Astrocyte (in vitro differentiated cells and primary cell): ENCODE measurements at regions not wholly inside any gene's neighbourhood (a gene's known extent, or its start where the extent isn't known, plus 50 kb on each side); places are given as distances from the start of the nearest gene placed in this dataset.

ENCODE experiments used
- DNase-seq: peaks from one replicate; pipeline ENCODE4 v3.0.0-alpha.2; 2010; ENCODE audit warnings: low read depth
- FAIRE-seq: peaks from 2 replicates; lab custom pipeline; 2011; peaks lifted over from hg19 to GRCh38; lab: Jason Lieb, UNC
- H2AFZ ChIP-seq: 2 replicates; pipeline ENCODE4 v1.6.0; 2012; ENCODE audit warnings: low read depth, low read length, inconsistent platforms
- H3K27ac ChIP-seq: 2 replicates; pipeline ENCODE4 v1.5.1; 2011; ENCODE audit warnings: low read depth, low read length, inconsistent platforms
- H3K27me3 ChIP-seq: 2 replicates; pipeline ENCODE4 v1.6.0; 2011; ENCODE audit warnings: low read length, inconsistent platforms; ENCODE audit not compliant: insufficient read depth
- H3K36me3 ChIP-seq: 2 replicates; pipeline ENCODE4 v1.5.1; 2011; ENCODE audit warnings: low read length, inconsistent platforms; ENCODE audit not compliant: insufficient read depth
- H3K4me1 ChIP-seq: 2 replicates; pipeline ENCODE4 v1.5.1; 2011; ENCODE audit warnings: low read length, inconsistent platforms; ENCODE audit not compliant: insufficient read depth
- H3K4me2 ChIP-seq: 2 replicates; pipeline ENCODE4 v1.6.0; 2012; ENCODE audit warnings: low read length, inconsistent platforms
- H3K4me3 ChIP-seq: 2 replicates; pipeline ENCODE4 v1.5.1; 2011; ENCODE audit warnings: low read depth, mild to moderate bottlenecking, low read length, inconsistent platforms; ENCODE audit not compliant: insufficient read depth
- H3K79me2 ChIP-seq: 2 replicates; pipeline ENCODE4 v1.6.0; 2012; ENCODE audit warnings: mild to moderate bottlenecking, low read length, inconsistent platforms; ENCODE audit not compliant: insufficient read depth
- H3K9ac ChIP-seq: 2 replicates; pipeline ENCODE4 v1.6.0; 2012; ENCODE audit warnings: mild to moderate bottlenecking, low read length, inconsistent platforms
- H3K9me3 ChIP-seq: 2 replicates; pipeline ENCODE4 v1.5.1; 2012; ENCODE audit warnings: low read depth, mild to moderate bottlenecking, low read length, inconsistent platforms; ENCODE audit not compliant: insufficient read depth
- H4K20me1 ChIP-seq: 2 replicates; pipeline ENCODE4 v1.6.0; 2012; ENCODE audit warnings: low read length, inconsistent platforms; ENCODE audit not compliant: insufficient read depth
- H3K27ac Mint-ChIP-seq: one replicate; pipeline ENCODE4 v1.8.0; 2021; ENCODE audit warnings: mild to moderate bottlenecking, mixed read lengths; ENCODE audit not compliant: unreplicated experiment
- H3K27me3 Mint-ChIP-seq: one replicate; pipeline ENCODE4 v1.8.0; 2021; ENCODE audit warnings: low read depth, mixed read lengths; ENCODE audit not compliant: unreplicated experiment
- H3K36me3 Mint-ChIP-seq: one replicate; pipeline ENCODE4 v1.8.0; 2021; ENCODE audit warnings: low read depth, mixed read lengths; ENCODE audit not compliant: unreplicated experiment
- H3K4me1 Mint-ChIP-seq: one replicate; pipeline ENCODE4 v1.8.0; 2021; ENCODE audit warnings: low read depth, mixed read lengths; ENCODE audit not compliant: unreplicated experiment
- H3K4me3 Mint-ChIP-seq: one replicate; pipeline ENCODE4 v1.8.0; 2021; ENCODE audit warnings: mild to moderate bottlenecking, moderate library complexity, mixed read lengths; ENCODE audit not compliant: unreplicated experiment
- H3K9me3 Mint-ChIP-seq: one replicate; pipeline ENCODE4 v1.8.0; 2021; ENCODE audit warnings: mild to moderate bottlenecking, mixed read lengths; ENCODE audit not compliant: unreplicated experiment
- CTCF ChIP-seq: IDR thresholded peaks from 2 replicates; pipeline ENCODE4 v1.5.1; 2011; ENCODE audit warnings: low read depth, mild to moderate bottlenecking, inconsistent platforms, low read length, moderate library complexity; ENCODE audit not compliant: insufficient read depth
- EZH2 ChIP-seq: IDR thresholded peaks from 2 replicates; pipeline ENCODE4 v1.6.1; 2012; ENCODE audit warnings: mild to moderate bottlenecking, low read length, inconsistent platforms; ENCODE audit not compliant: insufficient read depth

- H3K4me3 ChIP-seq, result no peak overlapping the region
- H3K9me3 Mint-ChIP-seq, result no peaks in the 10 kb centered on the region
- no peak overlapping the region for H3K27ac ChIP-seq
- TF ChIP-seq CTCF, result no peak
- no peak for TF ChIP-seq EZH2
- no peaks in the 10 kb centered on the region for H3K36me3 ChIP-seq
- H2AFZ ChIP-seq, result no peak overlapping the region
- H3K4me1 ChIP-seq, result no peaks in the 10 kb centered on the region
- H3K4me3 Mint-ChIP-seq, result no peak overlapping the region
- H3K4me1 Mint-ChIP-seq, result peaks cover 7% of the 10 kb centered on the region
- H3K4me2 ChIP-seq, result no peak overlapping the region
- FAIRE-seq (no peak), DNase-seq (no peak)
- H3K27ac Mint-ChIP-seq, result no peak overlapping the region
- peaks cover 3% of the 10 kb centered on the region for H3K27me3 Mint-ChIP-seq
- H4K20me1 ChIP-seq, result no peaks in the 10 kb centered on the region
- H3K27me3 ChIP-seq, result peaks cover 2% of the 10 kb centered on the region
- no peak overlapping the region for H3K9ac ChIP-seq
- H3K9me3 ChIP-seq, result no peaks in the 10 kb centered on the region
- no peaks in the 10 kb centered on the region for H3K79me2 ChIP-seq
- peaks cover 2% of the 10 kb centered on the region for H3K36me3 Mint-ChIP-seq
These were observed 355.3 kb upstream of the TRPC7 start for GRCh38 chr5:136720674-136721073.

GRCh38 chr5:136717917-136718316 lies 352.6 kb upstream of the TRPC7 start:
- no peaks in the 10 kb centered on the region for H3K79me2 ChIP-seq
- no peaks in the 10 kb centered on the region for H3K4me1 ChIP-seq
- H3K9me3 ChIP-seq, result no peaks in the 10 kb centered on the region
- peaks cover 3% of the 10 kb centered on the region for H3K27me3 Mint-ChIP-seq
- H3K9ac ChIP-seq, result no peak overlapping the region
- no peak overlapping the region for H2AFZ ChIP-seq
- H3K9me3 Mint-ChIP-seq, result no peaks in the 10 kb centered on the region
- H3K27ac ChIP-seq, result no peak overlapping the region
- no peak for FAIRE-seq
- H3K36me3 Mint-ChIP-seq, result peaks cover 2% of the 10 kb centered on the region
- TF ChIP-seq CTCF (no peak), EZH2 (no peak)
- no peak overlapping the region for H3K27ac Mint-ChIP-seq
- H3K4me1 Mint-ChIP-seq, result no peaks in the 10 kb centered on the region
- no peaks in the 10 kb centered on the region for H4K20me1 ChIP-seq
- H3K36me3 ChIP-seq, result no peaks in the 10 kb centered on the region
- no peak overlapping the region for H3K4me2 ChIP-seq
- DNase-seq, result no peak
- H3K4me3 Mint-ChIP-seq, result no peak overlapping the region
- peaks cover 4% of the 10 kb centered on the region for H3K27me3 ChIP-seq
- H3K4me3 ChIP-seq, result no peak overlapping the region

- Mint-ChIP-seq H3K27me3 (no peaks in the 10 kb centered on the region), H3K27ac (no peak overlapping the region), H3K9me3 (peaks cover 3% of the 10 kb centered on the region), H3K4me1 (no peaks in the 10 kb centered on the region), H3K4me3 (no peak overlapping the region), H3K36me3 (peaks cover 2% of the 10 kb centered on the region)
- Histone ChIP-seq H3K36me3 (no peaks in the 10 kb centered on the region), H3K4me3 (no peak overlapping the region), H3K9me3 (no peaks in the 10 kb centered on the region), H3K4me2 (no peak overlapping the region), H3K27me3 (peaks cover 4% of the 10 kb centered on the region), H3K9ac (no peak overlapping the region), H3K4me1 (no peaks in the 10 kb centered on the region), H3K79me2 (no peaks in the 10 kb centered on the region), H3K27ac (no peak overlapping the region), H4K20me1 (no peaks in the 10 kb centered on the region), H2AFZ (no peak overlapping the region)
- FAIRE-seq (no peak), DNase-seq (no peak)
- TF ChIP-seq CTCF (no peak), EZH2 (no peak)
These were observed 348.9 kb upstream of the TRPC7 start for GRCh38 chr5:136714286-136714685.
